ENCODE measurements at regions not wholly inside any gene's neighbourhood (a gene's known extent, or its start where the extent isn't known, plus 50 kb on each side); places are given as distances from the start of the nearest gene placed in this dataset.
"Not testable (repeated sequence)": the region's sequence is repeated elsewhere in the genome, so short reads cannot be mapped to it uniquely, and the experiment has no call there.

DNA sequence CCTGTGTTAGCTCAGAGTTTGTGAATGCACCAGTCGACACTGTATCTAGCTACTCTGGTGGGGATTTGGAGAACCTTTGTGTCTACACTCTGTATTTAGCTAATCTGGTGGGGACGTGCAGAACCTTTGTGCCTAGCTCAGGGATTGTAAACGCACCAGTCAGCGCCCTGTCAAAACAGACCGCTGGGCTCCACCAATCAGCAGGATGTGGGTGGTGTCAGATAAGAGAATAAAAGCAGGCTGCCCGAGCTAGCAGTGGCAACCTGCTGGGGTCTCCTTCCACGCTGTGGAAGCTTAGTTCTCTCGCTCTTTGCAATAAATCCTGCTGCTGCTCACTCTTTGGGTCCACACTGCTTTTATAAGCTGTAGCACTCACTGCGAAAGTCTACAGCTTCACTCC is 324.2 kb downstream of the RAD51AP2 start:
- DNase-seq (ENCODE audit: low read depth in 3 of 3) = no peak

DNA sequence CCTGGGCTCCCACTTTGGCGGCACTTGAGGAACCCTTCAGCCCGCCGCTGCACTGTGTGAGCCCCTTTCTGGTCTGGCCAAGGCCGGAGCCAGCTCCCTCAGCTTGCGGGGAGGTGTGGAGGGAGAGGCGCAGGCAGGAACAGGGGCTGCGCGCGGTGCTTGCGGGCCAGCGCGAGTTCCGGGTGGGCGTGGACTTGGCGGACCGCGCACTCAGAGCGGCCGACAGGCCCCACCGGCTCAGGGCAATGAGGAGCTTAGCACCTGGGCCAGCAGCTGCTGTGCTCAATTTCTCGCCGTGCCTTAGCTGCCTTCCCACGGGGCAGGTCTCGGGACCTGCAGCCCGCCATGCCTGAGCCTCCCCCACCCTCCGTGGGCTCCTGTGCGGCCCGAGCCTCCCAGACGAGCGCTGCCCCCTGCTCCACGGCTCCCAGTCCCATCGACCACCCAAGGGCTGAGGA is 324.8 kb downstream of the RAD51AP2 start:
- not testable (repeated sequence) for DNase-seq (ENCODE audit: low read depth in 3 of 3)

DNA sequence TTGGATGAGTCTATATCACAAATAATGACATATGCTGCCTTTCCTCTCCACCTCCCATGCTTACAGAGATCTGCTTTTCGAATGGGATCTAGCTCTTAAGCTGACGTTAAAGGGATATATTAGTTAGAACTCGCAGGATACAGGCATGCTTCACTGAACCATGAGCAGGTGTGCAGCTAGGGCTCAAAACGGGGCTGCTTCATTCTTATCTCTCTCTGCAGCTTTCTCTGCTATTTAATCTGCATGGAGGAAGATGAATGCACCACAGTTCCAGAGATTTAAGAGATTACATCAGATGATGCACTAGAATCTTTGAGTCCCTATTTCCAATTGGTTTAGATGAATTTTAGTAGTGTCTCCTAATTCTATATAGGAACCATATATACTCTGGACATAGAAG is 327.0 kb downstream of the RAD51AP2 start:
- DNase-seq (ENCODE audit: low read depth in 3 of 3) = no peak

DNA sequence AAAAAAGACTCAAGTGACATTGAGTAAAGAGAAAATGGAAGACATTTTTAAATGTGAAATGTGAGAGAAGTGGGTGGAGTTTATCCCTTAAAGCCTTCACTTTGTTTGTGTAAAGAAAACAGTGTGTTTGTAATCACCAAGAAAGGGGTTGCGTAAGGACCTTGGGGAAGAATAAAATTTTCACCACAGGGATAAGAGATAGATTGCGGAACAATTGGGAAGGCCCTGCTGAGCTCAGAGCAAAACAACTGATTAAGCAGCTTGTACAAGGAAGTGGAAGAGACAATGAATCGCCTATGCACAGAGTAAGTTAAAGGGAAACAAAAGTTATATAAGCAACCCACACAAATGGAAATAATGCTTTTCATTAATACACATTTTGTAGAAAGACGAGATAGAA is 327.7 kb downstream of the RAD51AP2 start:
- no peak for DNase-seq (ENCODE audit: low read depth in 3 of 3)

DNA sequence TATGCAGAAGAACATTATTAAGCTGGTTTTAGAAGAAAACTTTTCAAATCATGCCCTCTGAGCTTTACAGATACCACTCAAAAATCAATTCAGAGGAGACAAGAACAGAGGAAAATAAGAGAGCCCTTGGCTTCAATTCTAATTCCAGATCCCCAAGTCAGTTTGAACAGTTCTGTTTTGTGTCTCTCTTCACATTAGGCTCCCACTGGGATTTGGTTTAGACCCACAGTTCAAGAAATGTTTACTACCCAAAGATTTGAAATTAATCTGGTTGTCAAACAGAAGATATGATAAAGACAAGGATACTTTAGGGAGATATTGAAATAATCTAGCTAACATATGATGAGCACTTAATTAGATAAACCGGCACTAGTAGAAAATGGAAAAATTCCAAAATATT is 329.5 kb downstream of the RAD51AP2 start:
- no peak for DNase-seq (ENCODE audit: low read depth in 3 of 3)

DNA sequence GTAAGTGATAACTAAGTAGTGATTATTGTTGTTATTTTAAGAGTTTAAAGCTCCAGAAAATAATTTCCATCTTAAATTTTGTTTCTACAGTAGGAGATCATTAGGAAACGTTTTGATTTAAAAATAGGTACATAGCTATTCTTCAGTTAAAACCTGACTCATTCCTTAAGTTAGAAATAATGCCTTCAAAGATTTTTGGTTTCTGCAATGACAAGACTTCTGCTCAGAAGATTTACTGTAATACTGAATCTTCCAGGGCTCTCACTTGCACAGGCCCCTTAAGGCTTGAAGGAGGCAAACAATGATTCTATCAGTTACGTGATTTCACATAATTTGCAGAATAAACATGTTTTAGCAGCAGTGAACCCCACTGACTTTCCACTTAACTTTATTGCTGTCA is 333.7 kb downstream of the RAD51AP2 start:
- no peak for DNase-seq (ENCODE audit: low read depth in 3 of 3)

DNA sequence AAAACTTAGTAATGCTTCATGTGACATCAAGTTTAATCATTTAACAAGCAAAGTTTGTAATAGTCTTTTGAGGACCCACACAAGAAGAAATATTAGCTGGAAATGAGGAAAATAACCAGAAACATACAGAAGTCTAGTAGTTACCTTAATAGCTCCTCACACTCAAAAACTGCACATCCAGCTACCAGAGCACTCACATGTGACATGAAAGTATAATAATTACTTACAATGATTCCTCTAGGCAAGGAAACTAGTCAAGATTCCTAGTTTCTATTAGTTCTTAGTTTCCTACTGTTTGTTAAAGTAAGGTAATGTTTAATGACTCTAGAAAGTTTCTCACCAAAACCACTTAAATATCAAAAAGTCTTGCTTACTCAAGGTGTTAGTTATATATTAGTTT is 335.8 kb downstream of the RAD51AP2 start:
- no peak for DNase-seq (ENCODE audit: low read depth in 3 of 3)

DNA sequence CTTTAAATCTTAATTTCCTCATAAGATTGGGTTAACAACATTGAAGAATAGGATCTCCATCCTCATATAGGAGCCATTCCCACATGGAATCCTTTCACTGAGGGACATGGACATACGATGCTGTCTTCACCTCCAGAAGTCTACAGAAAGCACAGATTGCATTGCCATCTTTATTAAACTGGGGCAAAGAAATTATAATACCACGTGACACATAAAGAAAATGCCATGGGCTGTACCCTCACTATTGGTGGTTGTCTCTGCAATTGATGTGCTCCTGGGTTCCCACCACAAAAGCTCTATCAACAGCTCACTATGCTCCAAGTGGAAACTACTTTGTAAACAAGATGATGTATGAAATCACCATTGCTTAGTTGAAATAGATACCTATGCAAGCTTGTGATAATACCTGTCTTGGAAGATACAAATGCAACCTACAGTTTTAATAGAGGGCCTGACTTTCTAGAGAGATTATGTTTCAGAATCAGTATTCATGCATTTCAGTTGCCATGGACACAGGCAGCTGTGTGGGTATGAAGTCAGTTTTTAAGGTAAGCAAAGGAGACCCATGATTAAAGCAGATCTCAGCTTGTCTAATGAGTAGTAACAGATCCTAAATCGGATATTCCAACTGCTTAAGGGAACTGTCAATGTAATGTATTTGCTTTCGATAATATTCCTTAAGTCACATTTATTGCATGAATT is 337.0 kb downstream of the RAD51AP2 start:
- no peak for DNase-seq (ENCODE audit: low read depth in 3 of 3)

DNA sequence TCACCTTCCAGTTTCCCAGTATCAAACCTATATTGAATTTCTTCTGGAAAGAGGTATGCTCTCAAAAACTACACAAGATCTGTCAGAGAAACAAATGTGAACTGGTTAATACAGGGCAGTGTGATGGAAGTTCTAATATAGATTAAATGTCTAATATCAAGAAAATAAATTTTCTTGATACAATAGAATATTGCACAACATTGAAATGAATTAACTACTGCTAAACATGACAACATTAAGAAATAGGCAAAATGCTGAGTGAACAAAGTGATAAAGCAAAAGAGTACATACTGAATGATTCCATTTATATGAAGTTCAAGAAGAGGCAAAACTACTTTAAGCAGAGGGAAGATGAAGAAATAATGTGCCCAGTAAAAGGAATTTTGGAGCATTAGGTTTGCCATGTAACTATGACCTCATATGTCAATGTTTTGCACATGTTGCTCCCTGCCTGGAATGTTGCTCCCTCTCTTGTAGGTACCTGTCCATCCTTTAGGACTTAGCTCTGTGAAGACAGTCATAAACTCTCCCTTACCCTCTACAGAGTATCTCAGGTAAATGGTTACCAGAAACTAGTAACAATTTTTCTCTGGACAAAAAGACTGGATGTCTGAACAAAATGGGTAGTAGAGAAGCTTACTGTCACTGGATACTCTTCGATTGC is 339.0 kb downstream of the RAD51AP2 start:
- DNase-seq (ENCODE audit: low read depth in 3 of 3) = no peak

DNA sequence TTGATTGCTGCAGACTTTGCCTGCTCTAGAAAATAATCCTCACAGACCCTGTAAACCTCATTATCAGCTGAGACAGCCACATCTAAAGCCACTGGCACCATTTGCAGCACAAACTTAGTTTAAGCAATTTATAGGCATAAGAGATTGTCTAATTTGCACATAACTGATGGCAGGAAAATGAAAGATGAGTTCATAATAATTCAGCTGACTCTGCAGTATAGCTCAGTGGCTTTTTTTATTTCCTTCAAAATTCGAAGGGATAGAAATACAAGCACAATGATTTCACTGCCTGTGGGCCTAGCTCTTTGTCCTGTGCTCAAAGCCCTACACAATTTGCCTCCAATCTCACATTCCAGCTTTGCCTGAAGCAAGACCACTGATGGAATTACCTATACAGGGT is 341.2 kb downstream of the RAD51AP2 start:
- DNase-seq (ENCODE audit: low read depth in 3 of 3) = no peak

DNA sequence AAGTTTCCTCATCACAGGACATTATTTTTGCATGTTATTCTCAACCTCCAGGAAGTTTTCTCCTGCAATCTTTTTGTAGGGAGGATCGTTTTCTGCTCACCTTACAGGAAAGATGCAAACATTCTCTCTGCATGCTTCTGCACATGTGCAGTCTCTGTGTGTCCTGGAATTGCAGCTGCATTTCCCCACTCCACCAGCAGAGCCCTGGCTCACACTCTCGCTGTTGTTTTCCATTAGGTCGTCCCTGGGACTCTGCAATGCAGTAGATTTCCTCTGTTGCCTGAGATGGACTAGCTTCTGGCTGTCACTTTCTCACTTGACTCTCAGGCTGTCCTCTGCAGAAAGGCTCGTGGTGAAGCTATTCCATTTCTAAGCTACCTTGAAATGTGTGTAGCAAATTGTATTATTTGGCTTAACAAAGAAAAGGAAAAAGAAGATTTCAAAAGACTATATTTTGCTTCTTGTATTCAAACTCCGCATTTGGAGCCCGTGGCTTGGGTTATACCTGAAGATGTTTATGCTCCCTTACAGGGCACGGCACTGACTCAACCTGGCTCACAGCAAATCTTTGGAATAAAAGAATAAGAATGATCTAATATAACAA is 346.7 kb downstream of the RAD51AP2 start:
- DNase-seq (ENCODE audit: low read depth in 3 of 3) = no peak

DNA sequence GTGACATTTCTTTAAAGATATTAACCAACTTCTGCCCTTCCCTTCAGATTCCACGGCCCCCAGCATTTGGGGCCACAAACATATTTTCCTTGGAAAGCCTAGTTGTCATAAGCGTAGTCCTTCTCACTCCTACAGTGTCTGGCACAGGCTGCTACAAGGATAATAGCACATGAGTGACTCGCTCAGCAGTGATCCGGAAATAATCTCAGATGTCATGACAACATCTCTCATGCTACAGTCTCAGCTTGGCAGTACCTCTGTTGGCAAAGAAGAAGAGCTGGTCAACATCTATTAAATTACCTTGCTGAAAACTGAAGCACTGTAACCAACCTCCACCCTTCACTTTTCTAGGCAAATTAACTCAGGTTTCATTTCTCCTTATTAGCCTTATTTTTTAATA is 351.7 kb downstream of the RAD51AP2 start:
- no peak for DNase-seq (ENCODE audit: low read depth in 3 of 3)

DNA sequence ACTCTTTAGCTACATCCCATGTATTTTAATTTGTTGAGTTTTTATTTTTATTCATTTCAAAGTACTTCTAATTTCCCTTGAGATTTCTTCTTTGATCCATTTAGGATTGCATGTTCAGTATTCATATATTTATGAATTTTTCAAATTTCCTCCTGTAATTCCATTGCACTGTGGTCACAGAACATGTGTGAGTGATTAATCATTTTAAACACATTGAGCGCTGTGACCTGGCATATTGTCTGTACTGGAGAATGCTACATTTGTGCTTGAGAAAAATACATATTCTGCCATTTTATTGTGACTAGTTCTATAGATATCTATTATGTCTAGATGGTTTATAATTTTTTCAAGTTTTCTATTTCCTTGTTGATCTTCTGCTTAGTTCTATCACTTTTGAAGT is 353.7 kb downstream of the RAD51AP2 start:
- no peak for DNase-seq (ENCODE audit: low read depth in 3 of 3)

DNA sequence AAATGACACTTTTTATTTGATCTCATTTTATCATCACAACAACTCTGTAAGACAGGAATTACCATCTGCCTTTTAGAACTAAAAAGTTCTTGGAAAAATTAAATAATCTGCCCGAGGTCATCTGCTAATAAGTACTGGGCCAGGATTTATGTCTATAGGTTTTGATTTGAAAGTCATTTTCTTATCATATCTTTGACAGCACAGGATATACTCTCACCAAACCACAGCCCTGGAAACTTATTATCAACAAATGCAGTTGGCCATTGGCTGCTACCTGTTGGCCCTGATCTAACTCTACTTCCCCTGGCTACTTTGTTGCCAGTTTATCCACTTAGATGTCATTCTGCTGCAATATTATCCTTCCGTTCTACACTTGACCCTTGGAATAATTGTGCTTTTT is 354.6 kb downstream of the RAD51AP2 start:
- no peak for DNase-seq (ENCODE audit: low read depth in 3 of 3)

DNA sequence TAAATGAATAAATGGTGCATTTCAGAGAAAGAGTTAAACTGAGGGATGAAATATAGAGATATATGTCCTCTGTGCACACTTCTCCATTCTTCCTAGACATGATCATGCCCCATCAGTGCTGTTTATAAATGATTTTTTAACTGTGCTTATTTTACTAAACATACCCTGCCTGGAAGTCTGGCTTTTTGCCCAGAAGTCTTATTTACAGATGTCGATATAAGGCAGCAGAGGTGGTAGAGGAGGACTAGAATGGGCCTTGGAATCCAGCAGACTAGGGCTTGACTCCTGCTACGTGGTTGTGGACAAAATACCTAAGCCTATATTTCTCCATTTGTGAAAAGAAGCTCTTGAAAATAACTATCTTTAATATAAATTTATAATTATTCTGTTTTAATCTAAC is 355.5 kb downstream of the RAD51AP2 start:
- DNase-seq (ENCODE audit: low read depth in 3 of 3) = no peak

DNA sequence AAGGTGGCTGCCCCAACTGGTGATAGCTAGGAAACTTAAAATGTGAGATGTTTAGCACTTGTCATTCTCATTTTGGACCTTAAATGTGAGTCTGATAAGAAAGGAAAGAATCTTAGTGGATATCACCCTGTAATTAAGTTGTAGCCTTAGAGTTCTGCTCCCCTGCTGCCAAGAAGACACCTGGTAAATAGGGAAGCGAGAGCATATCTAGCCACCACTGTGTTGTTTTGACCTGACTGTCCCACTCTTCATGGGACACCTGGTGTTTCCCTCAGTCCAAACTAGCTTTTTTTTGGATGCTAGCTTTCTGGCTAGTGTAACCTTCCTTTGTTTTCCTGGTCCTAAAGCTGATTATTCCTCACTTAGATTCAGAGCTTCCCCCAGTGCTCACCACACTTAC is 357.6 kb downstream of the RAD51AP2 start:
- DNase-seq (ENCODE audit: low read depth in 3 of 3) = no peak

DNA sequence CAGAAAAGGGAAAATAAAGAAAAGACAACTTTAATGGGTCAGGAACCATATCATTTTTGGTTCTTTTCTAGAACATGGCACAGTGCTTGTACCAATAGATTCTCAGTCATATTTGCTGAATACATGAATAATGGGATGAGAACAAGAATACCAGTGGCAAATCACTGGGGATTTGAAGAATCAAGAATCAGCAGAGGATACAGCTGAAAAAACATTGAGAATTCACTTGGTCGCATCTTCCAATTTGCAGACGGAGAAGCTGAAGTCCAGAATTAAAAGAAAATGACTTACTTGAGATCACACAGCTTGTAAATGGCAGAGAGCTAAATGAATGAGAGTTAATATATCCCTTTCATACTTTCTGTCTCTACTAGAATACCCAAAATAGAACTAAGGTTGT is 362.2 kb downstream of the RAD51AP2 start:
- no peak for DNase-seq (ENCODE audit: low read depth in 3 of 3)

DNA sequence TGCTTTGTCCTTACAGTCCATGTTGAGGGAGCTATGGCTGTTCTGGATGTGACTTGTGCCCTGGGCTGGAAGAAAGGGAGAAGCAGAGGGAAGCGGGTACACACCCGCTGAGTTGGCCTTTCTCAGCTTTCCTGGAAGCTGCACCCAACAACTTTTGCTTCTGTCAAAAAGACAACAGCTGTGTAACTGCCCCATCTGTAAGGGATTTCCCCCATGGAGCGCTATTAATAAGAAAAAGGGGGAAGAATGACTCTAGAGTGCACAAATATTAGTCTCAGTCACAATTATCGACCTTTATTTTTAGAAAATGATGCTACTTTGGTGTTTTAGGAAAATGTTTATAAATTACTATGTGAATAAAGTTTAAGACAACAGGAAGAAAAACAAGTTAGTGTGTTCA is 368.3 kb downstream of the RAD51AP2 start:
- DNase-seq (ENCODE audit: low read depth in 3 of 3) = no peak

DNA sequence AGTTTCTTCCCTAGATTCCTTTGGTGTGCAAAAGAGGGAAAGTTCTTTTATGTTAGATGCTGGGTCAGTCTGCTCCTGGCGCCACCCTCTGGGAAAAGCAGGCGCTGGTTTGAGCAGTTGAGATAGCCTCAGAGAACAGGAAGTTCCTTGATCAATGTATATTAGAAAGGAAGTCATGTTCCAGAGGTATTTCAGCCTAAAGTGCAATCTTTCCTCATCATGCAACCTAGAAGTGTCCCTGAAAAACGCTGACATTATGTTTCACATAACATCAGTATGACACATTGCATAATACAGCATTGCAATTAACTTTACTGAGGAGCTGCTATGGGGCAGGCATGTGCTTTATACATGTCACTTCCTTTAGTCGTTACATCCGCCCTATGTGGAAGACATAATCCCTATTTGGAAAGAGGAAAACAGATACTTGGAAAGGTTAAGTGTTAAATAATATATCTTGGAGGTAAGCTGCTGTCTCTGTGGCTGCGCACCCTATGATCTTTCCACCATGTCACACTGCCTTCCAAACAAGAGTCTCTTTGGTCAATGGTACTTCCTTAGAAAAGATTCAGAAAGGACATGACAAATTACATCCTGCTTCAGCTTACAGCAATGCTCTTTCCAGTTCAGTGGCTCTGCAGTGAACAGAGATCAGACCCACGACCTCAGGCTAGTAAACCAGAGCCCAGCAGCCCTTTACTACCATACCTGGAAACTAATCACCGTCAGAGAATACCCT is 369.7 kb downstream of the RAD51AP2 start:
- DNase-seq (ENCODE audit: low read depth in 3 of 3) = no peak

DNA sequence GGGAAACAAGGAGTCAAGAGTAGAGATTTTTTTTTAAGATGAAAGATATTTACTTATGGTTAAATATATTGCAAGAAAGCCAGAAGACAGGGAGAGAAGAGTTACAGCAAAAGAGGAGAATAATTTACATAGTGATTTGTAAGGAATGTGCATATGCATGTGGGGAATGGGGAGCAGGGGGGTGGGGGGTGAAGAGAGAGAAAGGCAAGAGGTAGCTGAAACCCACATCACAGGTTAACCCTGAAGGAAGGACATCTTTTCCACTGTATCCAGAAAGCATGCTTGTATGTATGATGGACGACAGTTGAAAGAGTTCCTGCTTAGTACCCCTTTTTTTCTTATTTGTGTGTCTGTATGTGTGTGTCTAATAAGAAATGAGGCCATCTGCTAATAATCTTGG is 371.9 kb downstream of the RAD51AP2 start:
- DNase-seq (ENCODE audit: low read depth in 3 of 3) = no peak

DNA sequence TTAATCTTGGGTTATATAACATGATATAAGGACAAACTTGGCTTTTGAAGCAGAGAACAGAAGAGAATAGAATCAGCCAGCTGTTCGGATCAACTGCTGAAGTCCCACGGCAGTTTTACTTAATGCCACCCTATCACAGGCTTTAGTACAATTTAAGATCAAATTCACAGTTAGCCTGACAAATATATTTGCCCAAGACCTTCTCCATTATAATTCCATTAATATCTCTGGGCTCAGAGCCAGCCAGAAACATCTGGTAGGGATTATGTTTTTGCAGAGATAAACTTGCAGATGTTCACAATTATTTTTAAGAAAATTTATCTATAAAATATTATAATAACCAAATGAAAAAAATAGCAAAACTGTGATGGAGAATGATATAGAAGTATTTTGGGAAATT is 381.4 kb downstream of the RAD51AP2 start:
- no peak for DNase-seq (ENCODE audit: low read depth in 3 of 3)

DNA sequence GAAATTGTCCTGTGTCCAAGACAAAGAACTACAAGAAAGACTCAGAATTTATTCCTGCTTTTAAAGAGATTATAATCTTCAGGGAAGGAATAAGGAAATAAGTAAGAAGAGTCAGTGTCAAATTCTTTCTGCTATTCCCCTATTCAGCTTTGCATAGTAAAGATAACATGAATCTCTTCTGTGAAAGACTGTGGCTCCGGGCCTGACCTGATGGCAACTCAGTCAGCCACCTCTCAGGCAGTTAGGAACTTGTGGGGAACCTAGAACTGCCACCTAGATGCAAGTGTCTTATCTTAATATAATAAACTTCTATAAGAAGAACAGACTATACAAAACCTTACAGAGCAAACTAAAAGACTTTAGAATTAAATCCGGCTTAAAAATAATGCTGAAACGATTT is 382.0 kb downstream of the RAD51AP2 start:
- no peak for DNase-seq (ENCODE audit: low read depth in 3 of 3)

DNA sequence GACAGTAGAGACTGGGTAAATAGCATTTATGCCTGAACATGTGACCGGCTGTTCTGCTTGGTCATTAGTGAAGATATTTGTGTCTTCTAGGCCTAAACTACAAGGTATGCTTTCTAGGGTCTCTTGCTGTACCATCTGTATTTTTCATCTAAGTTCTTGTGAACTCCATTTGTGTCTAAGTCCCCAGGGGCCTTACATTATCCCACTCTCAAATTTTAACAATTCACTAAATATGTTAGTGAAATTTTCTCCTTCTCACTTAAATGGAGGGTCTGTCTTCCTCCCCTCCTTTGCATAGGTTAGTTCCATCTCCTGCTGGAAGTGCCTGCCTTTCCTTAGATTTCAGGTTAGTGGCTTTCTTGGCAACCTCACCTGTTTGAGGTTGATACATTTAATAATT is 382.6 kb downstream of the RAD51AP2 start:
- no peak for DNase-seq (ENCODE audit: low read depth in 3 of 3)
